GM21526 (cell line): ENCODE measurements at regions not wholly inside any gene's neighbourhood (a gene's known extent, or its start where the extent isn't known, plus 50 kb on each side); places are given as distances from the start of the nearest gene placed in this dataset.

Experiments
- ATAC-seq: cut with Tn5 transposase; IDR thresholded peaks from one replicate; pipeline ENCODE4 v1.9.1; 2021; ENCODE audit warnings: moderate library complexity; ENCODE audit not compliant: unreplicated experiment, low FRiP score

DNA sequence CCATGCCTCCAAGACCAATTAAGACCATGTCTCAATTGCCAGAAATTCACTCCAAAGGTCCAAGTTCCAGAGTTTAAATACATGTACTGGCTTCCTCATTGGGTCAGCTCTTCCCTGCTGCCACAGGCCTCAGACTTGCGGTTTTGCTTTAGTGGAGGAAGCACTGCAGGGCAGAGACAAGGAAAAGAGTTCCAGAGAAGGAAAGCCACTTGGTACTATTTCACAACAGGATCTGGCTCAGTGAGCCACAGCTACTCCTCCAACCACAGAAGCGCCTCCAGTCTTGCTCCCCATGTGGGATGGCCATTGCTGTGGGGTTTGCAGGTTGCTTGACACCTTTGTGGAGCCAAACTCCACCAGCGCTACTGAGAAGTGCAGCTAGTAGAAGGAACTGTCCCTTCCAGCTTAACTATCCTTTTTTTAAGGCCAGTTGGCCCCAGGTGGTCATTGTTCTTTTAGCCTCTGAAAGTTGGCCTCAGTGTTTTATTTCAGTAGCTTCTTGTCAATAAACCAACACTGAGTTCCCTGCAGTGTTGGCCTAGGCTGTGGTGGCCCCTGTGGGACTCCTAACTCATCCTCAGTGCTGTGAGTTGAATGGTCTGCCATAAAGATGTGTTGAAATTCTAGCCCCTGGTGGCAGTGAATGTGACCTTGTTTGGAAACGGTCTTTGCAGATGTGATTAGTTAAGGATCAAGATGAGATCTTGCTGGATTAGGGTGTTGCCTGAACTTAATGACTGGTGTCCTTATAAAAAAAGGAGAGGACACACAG, 93.7 kb upstream of the DAP start:
- ATAC-seq = no peak

DNA sequence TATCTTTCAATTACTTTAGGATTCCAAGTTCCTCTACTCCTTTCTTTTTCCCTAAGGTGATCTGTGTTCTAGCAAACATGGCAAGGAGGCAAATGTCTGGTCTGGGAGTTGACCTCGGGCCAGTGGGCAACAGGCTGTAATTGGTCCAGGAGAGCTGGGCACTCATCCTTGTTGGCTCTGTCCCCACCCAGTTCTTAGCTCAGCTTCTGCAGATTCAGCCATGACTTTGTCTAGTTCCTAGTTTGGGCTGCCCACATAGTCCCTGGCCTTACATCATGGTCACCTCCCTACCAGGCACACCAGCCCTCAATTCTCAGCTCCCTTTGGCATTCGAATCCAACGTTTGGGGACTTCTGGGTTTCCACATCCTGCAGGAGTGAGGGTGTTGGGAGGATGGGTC, 92.1 kb upstream of the DAP start:
- no peak for ATAC-seq

DNA sequence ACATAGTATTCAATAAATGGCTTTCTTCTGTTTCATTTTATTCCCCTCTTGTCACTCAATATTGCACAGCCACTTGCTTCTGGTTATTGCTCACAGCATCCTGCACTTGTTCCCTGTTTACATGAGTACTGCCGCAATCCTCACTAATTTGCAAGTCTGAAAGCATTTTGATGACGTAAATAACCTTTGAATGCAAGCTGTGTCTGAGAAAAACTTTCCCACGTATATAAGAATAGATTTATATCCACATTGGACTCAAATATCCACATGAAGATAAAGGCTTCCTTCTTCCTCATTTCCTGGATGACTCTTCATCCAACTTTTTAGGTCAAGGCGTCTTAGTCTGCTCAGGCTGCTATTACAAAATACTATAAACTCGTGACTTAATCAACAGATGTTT, 88.2 kb upstream of the DAP start:
- no peak for ATAC-seq

DNA sequence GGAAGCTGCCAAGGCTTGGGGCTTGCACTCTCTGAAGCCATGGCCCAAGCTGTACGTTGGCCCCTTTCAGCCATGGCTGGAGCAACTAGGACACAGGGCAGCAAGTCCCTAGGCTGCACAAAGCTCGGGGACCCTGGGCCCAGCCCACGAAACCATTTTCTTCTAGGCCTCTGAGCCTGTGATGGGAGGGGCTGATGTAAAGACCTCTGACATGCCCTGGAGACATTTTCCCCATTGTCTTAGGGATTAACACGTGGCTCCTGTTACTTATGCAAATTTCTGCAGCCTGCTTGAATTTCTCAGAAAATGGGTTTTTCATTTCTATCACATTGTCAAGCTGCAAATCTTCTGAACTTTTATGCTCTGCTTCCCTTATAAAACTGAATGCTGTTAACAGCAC, 83.0 kb upstream of the DAP start:
- ATAC-seq = no peak

DNA sequence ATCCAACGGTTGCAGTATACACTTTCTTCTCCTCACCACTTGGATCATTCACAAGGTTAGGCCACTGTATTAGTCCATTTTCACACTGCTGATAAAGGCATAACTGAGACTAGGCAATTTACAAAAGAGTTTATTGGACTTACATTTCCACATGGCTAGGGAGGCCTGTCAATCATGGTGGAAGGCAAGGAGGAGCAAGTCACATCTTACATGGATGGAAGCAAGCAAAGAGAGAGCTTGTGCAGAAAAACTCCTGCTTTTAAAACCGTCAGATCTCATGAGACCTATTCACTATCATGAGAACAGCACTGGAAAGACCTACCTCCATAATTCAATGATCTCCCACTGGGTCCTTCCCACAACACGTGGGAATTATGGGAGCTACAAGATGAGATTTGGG, 81.8 kb upstream of the DAP start:
- no peak for ATAC-seq

DNA sequence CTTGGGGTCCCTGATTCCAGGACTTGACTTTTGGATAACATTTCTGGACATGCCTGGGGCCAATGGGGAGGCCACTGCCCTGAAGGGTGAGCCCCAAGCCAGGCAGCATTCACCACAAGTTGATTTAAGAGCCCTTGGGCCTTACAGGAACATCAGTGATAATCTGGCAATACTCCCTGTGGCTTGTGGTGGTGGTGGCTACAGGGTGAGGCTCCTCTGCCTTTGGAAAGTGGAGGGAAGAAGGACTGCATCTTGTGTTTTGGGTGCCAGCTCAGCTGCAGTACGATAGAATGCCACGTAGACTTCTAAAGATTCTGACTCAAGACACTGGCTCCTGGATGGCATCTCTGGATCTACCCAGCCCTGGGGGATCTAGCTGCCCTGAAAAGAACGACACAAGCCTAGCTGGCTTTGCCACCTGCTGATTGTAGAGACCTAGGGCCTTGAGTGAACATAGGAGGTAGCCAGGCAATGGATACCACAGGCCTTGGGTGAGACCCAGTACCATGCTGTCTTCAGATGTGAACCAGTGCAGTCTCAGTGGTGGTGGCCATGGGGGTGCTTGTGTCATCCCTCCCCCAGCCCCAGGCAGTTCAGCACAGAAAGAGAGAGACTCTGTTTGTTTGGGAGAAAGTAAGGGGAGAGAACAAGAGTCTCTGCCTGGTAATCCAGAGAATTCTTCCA, 79.0 kb upstream of the DAP start:
- ATAC-seq = no peak

DNA sequence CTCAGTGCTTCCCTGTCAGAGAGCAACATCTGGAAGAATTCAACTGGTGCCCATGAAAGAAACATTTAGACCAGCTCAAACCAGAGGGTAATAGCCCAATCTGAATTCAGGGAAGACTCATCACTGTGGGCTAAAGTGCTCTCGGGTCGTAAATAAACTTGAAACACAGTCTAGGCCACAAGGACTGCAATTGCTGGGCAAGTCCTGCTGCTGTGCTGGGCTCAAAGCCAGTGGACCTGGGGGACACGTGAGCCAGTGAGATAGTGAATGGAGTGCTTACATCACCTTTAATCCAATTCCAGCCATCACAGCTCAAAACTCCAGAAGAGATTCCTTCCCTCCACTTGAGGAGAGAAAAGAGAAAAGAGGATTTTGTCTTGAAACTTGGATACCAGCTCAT, 78.1 kb upstream of the DAP start:
- no peak for ATAC-seq

DNA sequence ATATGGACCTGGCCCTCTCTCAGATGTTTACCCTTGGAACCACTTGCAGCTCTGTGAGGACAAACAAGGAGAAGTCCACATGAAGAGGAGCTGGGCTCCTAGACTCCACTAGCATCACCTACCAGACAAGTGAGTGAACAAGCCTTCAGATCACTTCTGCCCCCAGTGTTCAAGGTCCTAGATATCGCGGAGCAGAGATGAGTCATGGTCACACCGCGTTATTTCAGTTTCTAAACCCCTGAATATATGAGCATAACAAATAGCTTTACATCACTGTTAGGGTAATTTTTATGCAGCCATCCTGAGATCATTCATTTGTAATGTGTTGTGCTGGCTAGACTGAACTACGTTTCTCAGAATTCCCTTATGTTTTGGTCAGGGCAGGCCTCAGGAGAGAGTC, 77.0 kb upstream of the DAP start:
- peak; percentile 80 for ATAC-seq

DNA sequence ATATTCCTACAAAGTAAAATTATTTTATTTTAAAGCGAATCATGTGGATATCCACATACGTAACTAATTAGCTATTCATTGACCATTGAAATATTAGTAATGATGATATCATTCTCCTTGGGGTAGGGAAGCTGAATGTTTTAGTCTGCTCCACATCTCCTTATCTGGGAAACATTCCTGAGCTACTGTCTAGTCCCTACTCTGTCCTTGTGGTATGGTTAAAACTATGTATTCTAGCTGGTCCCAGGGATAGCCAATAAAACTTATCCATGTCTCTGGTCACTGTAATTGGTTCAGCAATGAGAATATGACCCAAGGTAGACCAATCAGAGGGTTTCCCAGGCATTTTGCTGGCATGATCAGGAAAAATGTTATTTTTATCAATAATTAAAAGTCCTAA, 76.0 kb upstream of the DAP start:
- no peak for ATAC-seq

DNA sequence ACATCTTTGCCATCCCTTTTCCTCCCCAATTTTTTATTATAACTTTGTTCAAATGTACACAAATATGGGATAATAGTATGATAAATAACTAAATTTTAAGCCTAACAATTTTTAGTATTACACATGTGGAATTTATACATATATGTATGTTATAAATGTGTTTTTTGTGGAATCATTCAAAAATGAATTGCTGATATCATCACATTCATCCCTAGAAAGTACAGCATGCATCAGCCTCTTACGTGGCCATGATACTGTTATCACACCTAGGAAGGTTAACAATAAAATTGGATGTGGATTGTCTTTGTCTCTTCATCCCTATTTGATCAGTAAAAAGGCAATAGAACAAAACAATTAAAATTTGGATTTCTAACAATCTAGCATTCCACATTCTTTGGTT, 73.7 kb upstream of the DAP start:
- ATAC-seq = no peak

DNA sequence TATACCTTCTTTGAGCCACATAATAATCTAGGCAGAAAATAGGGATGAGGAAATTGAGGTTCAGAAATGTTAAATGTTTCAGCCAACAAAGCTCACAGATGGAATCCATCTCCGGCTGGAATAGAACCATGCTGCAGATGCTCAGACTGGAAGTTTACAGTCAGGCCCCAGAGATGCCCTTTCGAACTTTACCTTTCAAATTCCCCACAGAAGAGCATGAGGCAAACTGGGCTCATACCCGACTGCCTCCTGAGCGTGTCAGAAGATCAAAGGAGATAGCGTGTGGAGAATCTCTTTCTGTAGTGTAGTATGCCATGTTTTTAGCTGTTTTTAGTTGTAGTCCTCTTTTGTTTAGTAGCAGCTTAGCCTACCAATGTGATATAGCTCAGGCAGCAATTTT, 72.0 kb upstream of the DAP start:
- no peak for ATAC-seq

DNA sequence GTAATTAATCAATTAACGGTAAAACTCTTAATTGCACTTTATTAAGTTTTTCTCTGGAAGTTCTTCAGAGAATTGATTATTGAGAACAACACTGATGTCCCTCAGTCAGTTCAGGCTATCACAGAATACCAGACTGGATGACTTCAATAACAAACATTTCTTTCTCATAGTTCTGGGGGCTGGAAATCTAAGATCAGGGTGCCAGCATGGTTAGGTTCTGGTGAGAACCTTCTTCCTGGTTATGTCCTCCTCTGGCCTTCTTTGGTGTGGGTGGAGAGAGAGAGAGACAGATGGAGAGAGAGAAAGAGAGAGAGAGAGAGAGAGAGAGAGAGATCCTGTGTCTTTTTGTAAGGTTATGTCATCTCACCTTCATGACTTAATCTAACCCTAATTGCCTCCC, 71.4 kb upstream of the DAP start:
- no peak for ATAC-seq

DNA sequence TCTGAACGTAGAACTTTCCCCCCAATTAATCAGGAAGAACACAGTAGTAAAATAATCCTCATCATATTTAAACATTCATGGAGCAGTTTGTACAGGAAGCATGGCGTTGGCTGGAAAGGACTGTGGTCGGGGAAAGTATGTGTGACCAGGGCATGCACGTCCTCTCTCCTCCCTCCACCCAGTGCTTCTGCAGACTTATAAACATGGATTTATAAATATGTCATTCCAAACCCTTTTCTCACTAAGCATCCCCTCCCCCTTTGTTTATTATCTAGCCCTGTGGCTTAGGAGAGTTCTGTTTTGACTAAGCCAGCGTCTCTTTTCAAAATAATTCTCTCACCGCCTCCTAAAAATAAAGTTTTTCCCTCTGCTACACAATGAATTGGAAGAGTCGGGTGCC, 70.4 kb upstream of the DAP start:
- no peak for ATAC-seq

DNA sequence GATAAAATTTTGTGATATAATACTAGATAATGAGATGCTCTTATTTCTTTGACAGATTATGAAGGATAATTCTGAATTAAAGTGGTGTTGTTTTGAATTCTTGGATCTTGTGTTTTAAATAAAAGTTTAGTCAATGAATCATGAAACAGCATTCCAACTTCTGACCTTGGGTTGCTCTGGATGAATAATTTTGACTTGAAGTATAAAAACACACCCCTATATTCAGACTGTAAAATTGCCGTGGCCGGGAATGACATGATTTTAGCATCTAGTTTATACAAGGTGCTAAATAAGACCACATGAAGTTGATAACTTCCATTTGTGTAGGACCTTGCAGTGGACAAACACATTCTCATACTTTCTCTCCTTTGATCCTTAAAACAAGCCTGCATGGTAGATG, 67.2 kb upstream of the DAP start:
- no peak for ATAC-seq

DNA sequence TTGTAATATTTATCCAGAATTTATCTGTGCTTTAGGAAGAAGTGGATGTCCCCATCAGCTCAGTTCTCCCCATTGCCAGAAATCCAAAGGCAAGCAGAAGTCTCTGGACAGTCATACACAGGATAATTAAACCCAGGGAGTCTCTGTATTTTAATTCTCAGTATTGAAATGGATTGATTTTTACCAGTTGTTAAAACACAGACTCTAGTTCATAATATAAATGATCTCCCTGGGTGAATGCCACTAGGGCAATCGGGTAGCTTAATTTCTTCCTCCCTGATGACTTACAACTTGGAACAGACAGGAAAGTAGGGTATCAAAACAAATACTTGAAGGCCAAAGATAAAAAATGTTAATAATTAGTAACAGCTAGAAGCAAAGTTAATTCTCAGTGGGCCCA, 66.5 kb upstream of the DAP start:
- no peak for ATAC-seq

DNA sequence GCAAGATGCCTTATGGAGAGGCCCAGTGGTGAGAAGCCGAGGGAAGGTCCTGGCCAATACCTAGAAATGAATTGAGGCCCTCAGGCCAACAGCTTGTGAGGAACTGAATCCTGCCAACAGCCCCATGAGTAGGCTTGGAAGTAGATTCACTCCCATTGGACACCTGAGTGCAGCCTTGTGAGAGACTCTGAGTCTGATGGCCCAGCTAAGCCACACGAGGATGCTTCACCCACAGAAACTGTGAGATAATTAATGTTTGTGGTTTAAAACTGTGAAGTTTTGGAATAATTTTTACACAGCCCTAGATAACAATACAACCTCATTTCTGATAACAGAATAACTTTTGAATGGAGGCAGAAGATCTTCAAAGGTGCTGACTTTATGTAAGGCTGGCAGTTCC, 65.9 kb upstream of the DAP start:
- ATAC-seq = no peak

DNA sequence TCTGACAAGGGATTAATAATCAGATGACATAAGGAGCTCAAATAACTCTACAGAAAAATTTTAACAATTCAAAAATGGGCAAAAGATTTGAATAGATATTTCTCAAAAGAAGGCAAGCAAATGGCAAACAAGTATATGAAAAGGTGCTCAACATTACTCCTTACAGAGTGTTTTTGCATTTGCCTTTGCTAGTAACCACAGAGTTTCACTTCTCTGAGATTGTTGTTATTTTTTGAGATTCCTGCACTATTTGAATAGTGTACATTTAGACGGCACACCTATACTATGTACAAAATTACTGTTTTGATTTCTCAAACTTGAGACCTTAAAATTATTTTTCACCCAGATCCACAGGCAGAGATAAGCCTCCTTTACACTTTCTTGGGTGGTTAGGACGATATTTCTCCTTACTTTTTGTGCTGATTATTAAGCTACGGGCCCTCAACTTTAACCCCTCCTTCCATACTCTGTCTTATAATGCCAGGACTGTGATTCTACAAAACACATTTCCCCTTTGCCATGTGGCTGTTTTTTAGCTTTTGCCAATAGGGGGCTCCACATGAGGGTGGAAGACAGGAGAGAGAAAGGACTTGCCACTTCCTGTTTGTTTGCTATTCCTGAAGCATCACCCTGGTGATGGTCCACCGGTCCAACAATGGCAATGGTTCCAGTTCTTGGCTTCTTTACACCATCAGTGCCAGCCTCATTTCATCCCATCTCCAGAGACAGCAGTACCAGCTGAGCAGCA, 65.0 kb upstream of the DAP start:
- ATAC-seq = peak; percentile 90

DNA sequence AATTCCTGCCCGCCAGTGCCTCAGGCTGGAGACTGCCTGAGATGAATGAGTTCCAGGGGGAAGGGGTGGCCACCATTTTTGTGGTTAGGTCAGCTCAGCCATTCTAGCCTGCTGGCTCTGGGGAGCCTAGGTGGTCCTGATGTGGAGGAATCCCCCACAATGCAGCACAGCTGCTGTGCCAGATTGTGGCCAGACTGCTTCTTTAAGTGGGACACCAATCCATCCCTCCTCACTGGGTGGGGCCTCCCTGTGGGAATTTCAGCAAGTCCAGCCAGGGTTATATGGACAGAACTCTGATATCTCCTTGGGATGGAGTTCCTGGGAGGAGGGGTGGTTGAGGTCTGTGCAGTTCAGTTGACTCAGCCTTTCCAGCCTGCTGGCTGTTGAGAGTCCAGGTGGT, 51.2 kb upstream of the DAP start:
- ATAC-seq = no peak
